ENCODE measurements at regions not wholly inside any gene's neighbourhood (a gene's known extent, or its start where the extent isn't known, plus 50 kb on each side); places are given as distances from the start of the nearest gene placed in this dataset.

DNA sequence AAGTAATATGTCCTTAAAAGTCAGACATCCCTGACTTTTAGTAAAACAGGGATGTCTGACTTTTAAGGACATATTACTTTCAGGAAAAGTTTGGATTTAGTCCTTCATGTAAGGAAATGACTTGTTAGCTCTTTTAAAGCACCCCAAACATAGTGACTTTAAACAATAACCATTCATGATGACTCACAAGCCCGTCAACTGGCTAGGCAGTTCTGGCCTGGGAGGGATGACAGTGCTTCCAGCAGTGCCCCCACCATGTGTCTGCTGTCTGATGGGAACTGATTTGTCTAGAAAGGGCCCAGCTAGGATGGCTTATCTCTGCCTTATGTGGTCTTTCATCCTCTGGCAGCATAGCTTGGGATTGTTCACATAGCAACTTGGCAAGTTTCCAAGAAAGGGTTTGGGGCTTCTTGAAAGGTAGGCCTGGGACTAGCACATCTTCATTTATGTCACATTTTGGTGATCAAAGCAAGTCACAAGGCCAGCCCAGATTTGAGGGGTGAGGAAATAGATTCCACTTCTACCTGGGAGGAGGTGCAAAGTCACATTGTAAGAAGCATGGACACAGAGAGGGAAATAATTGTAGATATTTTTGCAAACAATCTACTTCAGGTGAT, 143.5 kb downstream of the C1orf94 start:
- TF ChIP-seq, protein P1, sequence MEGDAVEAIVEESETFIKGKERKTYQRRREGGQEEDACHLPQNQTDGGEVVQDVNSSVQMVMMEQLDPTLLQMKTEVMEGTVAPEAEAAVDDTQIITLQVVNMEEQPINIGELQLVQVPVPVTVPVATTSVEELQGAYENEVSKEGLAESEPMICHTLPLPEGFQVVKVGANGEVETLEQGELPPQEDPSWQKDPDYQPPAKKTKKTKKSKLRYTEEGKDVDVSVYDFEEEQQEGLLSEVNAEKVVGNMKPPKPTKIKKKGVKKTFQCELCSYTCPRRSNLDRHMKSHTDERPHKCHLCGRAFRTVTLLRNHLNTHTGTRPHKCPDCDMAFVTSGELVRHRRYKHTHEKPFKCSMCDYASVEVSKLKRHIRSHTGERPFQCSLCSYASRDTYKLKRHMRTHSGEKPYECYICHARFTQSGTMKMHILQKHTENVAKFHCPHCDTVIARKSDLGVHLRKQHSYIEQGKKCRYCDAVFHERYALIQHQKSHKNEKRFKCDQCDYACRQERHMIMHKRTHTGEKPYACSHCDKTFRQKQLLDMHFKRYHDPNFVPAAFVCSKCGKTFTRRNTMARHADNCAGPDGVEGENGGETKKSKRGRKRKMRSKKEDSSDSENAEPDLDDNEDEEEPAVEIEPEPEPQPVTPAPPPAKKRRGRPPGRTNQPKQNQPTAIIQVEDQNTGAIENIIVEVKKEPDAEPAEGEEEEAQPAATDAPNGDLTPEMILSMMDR (IDR thresholded peaks at IDR 0.05; ENCODE audit: low read length): no peak
- TF ChIP-seq EZH2 (IDR thresholded peaks at IDR 0.05; ENCODE audit: borderline replicate concordance, low read length): no peak
